Glomerular endothelial cell (primary cell): ENCODE measurements at regions not wholly inside any gene's neighbourhood (a gene's known extent, or its start where the extent isn't known, plus 50 kb on each side); places are given as distances from the start of the nearest gene placed in this dataset.

ENCODE experiments used
- DNase-seq: peaks from one replicate; pipeline ENCODE4 v3.0.0-alpha.2; 2011; ENCODE audit warnings: low read depth, low spot score; ENCODE audit errors: extremely low read depth

DNA sequence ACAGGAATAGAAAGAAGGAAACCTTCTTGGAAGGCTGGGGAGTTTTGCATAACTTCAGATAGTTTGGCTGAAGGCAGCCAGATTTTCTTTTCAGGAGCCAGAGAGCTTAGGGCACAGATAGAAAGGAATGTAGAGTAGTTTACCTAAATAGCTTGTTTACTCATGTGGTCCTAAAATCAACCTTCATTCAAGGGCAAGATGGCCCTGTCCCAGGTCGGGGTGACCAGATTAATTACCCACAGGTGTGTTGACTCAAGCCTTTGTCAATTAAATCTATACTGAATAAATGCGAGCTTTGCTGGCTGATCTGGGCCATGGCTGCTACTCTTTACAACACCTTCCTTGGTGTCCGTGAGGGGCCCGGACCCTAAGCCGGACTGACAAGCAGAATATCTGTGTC, 792.0 kb upstream of the MAN1A1 start:
- no peak for DNase-seq

DNA sequence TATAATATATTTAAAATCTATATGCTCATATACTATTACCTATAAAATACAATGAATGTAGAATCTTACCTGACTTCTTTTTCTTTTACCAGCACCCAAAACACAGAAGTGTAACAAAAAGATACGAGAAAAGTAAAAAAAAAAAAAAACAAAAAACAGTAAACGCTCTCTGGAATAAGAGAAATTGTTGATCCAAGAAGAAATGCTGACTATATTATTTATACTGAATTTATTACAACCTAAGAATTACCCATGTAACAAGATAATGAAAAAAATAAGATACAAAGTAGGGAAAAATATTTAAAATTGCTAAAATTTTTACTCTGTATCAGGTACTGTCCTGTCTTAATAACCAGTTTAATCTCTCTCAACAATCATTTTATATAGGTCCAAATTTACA, 787.9 kb upstream of the MAN1A1 start:
- no peak for DNase-seq

GRCh38 chr6:120129228-120129627, 779.7 kb upstream of the MAN1A1 start:
- DNase-seq: no peak

DNA sequence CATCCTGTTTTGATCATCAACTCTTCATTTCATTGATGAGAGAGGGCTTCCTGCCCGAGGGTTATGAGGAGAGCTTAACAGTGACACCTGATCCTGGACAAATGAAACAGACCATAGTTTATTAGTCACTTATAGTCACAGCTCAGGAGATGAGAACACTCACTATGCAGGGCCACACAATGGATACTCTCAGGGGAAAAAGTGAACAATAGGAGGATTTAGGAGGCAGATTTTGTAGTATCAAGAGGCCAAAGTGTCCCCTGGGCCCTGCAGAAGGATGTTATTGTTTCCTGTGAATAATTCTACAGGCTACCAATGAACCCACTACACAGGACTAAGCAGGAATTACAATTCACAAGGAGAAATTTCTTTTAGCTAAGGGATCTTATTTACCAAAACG, 772.8 kb upstream of the MAN1A1 start:
- no peak for DNase-seq

DNA sequence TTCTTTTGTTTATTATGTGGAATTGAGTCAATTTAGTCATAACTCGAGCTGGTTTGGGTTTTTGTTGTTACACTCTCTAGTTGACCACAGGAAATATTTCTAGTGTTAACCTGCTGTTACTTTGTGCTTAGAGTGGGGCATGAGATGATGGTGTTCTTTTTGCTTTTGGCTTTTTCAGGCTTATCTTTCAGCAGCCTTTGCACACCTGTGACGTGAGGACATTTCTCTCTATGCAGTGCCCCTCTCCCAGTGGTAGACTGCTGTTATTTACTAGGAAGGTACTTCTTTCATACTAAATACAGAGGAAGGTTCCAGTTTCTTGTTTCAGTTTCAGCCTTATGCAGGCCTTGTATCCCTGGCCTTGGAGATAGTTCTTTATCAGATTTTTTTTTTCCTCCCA, 766.8 kb upstream of the MAN1A1 start:
- no peak for DNase-seq

GRCh38 chr6:120112980-120113379, 763.4 kb upstream of the MAN1A1 start:
- DNase-seq: no peak

DNA sequence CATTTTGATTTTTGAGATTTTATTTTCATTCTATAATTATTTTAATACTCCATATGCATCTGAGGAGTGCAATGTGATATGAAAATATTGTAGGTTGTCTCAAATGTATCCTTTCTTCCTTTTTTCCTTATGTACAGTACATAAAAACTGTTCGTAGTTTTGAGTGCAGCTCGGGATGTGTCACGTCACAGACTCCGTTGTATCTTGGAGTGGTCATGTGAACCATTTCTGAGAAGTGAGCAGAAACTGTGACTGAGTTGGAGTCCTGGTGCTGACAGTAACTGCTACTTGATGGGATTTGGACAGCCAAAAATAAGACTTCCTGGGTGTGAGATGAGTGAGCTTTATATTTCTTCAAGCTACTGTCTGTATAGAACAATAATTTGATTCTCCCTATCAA, 761.4 kb upstream of the MAN1A1 start:
- DNase-seq: no peak

GRCh38 chr6:120108061-120108795, 758.7 kb upstream of the MAN1A1 start:
- DNase-seq: no peak

DNA sequence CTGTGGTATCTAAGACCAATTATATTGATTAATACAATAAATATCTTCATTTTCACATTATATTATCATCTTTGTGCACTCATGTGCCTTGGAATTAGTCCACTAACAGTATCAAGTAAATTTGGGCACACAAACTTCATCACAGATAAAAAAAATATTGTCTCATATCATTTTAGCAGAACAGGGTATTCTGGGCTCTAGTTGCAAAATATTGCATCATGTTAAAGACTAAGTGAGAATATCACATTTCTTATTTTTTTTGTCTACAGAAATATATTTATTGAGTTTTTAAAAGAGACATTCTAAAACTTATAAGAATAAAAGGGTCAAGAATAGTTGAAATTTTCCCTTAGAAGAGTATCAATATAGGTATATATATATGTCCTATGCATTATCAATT, 754.1 kb upstream of the MAN1A1 start:
- no peak for DNase-seq

GRCh38 chr6:120096696-120097260, 747.2 kb upstream of the MAN1A1 start:
- no peak for DNase-seq

GRCh38 chr6:120083186-120083585, 733.6 kb upstream of the MAN1A1 start:
- no peak for DNase-seq

DNA sequence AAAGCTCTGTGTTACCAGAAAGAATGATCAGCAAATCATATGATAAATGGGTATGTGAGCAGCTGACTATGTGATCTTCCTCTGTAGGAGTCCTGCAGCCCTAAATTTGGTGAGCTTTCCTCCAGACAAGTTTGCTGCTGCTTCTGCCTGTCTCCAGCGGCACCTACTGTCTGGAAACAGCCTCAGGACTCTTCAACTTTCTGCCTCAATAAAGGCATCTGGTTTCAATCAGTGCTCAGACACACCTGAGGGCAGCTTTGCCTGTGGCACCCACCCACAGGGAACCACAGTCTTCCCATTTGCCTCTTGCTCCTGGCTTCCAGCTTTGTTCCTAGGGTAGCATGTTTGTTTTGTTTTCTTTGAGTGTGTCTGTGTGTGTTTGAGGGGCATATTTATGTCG, 727.9 kb upstream of the MAN1A1 start:
- no peak for DNase-seq

GRCh38 chr6:120058410-120058809, 708.8 kb upstream of the MAN1A1 start:
- no peak for DNase-seq

DNA sequence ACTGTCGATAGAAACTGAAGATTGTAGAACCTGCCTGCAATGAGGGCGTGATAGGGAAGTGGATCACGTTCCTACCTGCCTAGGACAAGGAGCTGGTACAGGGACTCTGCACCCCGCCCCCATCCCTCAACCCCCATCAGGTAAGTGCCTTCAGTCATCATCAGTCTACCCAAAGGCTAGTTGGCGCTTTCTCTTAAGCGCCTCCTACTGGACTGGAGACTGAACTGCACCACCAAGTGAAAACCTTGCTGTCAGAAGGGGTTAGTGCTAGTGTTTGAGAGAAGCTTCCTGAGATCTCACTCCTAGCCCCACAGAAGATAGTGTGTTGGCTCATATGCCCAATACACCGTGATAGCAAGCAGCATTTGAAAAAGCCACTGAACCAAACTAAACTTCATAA, 706.5 kb upstream of the MAN1A1 start:
- DNase-seq: no peak

DNA sequence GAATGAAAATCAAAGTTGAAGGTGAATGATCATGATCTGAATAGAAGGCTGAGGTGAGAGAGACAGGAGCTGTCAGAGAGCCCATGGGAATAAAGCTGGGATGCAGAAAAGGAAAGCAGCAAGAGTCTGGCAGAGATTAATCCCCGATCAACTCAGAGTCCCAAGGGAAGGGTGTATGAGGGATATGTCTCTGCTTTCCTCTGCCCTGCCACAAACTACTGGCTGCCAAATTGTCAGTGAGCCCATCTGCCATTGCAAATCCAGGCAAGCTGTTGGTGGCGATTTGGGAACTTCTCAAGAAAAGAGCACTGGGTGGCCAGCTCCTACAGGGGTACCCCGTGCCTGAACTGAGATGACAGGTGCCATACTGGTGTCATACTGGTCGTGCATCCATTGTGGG, 705.5 kb upstream of the MAN1A1 start:
- DNase-seq: no peak

DNA sequence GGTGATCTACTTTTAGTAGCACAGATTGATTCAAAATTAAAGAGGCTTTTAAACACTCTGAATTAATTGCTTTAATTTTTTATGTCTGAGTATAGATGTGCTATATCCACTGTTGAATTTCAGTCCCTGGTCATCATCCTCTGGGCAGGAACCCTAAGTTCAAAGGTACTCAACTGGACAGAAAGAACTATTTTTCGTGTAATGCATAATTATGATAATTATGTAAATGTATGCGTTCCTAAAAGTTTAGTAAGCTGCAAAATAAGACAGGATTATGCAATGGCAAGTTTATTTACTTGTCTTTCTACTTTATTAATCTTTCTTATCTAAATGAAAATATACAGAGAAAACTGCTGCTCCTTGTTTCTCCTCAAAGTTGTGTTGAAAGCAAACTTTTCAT, 690.1 kb upstream of the MAN1A1 start:
- no peak for DNase-seq

DNA sequence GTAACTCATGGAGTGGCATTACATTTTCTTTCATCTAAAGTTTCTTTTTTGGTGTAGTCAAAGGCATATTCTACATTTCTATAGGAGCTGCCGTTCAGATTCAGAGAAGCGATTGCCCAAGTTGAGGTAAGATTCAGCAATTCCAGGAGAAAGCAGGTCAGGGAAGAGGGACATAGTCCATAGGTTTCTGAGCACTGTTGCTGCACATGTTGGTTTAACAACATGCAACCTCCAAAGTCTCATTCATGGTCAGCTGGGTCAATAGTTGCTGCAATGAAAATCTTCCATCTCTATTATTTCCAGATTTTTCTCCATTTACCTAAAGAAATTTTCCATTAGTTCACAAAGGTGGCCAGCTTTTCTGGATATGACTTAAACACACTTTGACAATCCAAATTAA, 682.3 kb upstream of the MAN1A1 start:
- no peak for DNase-seq

GRCh38 chr6:120026791-120027190, 677.2 kb upstream of the MAN1A1 start:
- DNase-seq: no peak

DNA sequence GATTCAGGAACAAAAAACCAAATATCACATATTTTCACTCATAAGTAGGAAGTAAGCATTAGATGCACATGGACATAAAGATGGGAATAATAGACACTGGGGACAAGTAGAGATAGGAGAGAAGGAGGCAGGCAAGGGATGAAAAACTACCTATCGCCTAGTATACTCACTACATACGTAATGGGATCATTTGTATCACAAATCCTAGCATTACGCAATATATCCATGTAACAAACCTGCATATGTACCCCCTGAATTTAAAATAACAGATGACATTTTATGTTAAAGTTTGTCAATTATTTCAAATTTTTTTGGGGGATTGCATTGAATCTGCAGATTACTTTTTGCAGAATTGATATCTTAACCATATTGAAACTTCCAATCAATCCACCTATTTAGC, 660.5 kb upstream of the MAN1A1 start:
- DNase-seq: no peak

GRCh38 chr6:120005292-120005976, 655.9 kb upstream of the MAN1A1 start:
- no peak for DNase-seq

- DNase-seq: no peak
Measured at GRCh38 chr6:119986934-119987549, 637.5 kb upstream of the MAN1A1 start.
